NCI-H226 (cell line): ENCODE measurements at regions not wholly inside any gene's neighbourhood (a gene's known extent, or its start where the extent isn't known, plus 50 kb on each side); places are given as distances from the start of the nearest gene placed in this dataset.

Experiments
- DNase-seq: peaks from one replicate; pipeline ENCODE4 v3.0.0-alpha.2; 2015

DNA sequence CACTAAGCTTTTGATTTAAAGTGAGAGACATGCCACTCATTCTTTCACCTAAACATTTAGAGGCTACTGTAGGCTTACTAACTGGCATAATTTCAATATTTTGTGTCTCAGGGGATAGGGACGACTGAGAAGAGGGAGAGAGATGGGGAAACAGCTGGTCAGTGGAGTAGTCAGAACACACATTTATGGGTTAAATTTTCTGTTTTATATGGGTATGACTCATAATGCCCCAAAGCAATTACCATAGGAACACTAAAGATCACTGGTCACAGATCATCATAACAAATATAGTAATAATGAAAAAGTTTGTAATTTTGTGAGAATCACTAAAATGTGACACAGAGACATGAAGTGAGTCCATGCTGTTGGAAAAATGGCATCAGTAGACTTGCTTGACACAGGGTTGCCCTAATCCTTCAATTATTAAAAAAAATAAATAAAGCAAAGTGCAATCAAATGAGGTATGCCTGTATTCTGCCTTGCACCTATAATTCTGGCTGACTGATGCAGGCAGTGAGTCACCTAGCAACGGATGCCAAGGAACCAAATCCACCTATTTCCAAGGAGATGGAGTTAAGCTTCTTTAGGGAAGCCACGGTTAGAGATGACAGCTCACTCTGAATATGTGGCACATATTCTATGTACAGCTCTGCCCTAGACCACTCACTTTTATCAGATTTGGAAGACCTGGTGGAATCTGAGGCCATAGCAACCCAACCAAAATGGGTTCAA, 166.1 kb downstream of the MARCHF11 start:
- peak; percentile 33 for DNase-seq

DNA sequence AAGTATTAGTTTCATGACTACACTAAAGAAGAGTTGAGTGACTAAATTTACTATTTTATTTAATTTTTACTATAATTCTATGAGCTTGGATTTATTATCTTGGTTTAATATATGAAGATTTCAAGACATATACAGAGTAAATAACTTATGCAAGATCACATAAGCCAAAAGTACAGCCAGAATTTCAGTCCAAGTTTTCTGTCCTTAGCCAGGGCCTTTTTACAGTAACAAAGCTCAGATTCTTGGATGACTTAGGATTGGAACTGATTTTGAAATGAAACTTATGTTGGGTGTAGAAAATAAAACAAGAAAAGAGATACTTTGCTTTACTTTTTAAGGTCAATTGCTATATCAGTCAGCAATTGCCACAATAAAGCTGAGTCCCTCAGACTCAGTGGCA, 170.3 kb downstream of the MARCHF11 start:
- DNase-seq: no peak

DNA sequence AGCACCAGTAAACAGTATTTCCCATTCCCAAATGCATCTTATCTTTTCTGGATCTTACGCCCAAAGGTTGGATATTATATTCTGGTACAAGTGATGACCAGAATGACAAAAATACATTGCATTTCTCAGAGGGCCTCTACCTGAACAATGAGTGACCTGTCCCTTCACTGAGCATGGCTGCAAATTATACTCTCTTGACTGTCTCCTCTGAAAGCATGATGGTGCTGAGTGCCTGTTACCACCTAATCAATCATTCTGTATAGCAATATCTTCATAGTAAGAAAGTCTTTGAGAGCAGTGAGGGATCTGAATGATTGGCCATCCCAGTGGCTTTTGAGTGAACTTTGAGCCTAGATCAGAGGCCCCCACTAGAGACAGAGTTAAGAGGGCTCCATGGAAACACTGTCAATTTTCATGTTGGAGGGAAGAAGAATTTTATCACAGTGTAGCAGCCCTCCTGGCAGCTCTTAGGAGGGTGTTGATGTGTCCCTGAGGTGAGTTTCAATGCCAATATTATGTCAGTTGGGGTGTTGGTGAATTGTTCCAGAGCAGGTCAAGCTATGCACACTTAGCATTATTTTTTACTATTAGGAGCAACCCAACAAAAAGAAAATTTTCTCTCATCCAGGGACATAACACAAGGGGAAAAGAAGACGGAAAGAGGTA, 171.7 kb downstream of the MARCHF11 start:
- DNase-seq: no peak

DNA sequence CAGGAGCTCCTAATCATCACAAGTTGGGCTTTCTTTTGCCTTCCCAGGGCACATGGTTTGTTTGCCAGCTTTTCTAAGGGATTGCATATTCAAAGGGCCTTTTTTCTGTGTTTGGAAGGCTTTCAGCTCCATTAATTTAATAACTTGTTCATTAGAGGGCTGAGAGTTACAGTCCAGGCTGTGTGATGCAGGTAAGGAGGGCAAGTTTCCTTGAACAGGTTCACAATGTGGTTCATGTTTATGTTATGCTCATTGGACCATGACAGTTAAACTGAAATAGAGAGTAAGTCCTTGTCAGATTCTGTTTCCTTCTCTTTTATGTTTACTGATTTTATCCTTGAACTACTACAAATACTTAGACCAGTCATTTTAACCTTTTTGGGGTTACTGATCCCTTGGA, 174.4 kb downstream of the MARCHF11 start:
- no peak for DNase-seq

DNA sequence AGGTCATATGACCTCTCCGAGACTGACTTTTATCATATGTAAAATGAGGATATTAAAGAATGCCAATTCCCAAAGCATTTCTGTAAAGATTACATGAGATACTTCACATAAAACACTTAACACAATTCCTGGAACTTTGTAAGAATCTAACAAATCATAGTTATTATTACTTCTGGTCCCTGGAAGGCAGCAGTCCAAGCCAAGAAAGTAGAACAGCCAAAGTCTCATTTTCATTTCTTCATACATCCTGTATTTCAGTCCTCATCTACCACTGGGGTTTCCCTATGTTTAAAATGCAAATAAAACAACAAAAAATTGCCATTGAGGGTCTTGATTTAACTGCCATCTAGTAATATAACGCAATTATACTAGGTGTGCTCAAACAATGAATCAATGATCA, 179.5 kb downstream of the MARCHF11 start:
- DNase-seq: no peak

DNA sequence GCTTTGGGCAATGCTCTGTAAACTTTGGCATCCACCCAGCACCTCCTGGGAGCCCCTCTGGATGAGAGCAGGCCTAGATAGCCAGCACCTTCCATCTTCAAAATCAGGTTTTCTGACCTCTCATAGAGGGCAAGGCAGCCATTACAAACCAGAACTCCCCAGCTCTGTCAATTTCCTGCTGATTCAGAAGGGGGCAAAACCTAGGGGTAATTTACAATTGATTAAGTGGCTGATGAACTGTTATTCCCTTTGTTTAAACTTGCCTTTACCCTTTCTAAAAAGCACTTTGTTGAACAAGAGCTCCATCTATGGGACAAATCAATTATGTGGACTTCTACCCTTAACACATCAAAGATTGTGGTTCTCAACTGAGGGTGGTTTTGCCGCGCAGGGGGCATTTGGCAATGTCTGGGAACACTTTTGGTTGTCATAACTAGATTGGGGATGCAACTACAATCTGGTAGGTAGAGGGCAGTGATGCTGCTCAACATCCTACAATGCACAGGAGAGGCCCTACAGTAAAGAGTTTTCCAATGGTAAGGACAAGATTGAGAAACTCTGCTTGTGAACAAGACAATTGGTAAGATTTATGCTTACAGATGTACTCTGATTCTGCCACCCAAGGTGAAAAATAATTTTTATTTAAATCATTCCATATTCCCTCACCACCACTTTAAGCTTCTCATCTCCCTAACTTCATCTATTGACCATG, 184.1 kb downstream of the MARCHF11 start:
- peak; percentile 4 for DNase-seq

DNA sequence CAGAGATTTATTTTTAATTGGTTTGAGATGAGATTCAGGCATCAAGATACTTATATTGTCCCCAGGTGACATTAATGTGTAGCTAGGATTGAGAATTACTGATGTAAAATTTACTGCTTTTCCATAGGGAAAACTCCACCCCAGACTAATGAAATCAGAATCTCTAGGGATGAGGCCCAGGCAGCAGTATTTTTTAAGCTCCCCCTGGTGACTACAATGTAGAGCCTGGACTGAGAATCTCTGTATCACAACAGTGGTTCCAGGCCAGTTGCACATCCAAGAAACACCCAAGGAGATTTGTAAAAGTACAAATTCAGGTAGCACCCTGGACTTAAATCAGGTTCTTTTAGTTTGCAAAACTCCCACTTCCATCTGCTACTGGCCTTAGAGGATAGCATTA, 185.7 kb downstream of the MARCHF11 start:
- peak; percentile 5 for DNase-seq

DNA sequence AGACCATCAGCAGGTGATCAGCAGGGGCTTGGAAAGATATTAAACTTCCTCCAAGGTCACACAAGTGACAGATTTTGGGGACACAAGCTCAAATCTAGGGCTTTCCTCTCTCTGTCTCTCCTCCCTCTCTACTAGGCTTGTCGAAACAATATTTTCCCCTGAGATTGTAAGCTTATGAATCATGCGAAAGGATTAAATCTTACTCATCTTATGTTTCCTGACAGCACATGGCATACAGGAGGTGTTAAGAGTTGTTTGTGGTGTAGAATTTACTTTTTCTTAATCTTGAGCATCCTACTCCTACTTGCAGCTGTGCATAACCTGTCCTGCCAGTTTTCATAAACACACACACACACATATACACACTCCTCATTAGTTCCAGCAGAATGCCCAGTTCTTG, 186.3 kb downstream of the MARCHF11 start:
- DNase-seq: peak; percentile 75

DNA sequence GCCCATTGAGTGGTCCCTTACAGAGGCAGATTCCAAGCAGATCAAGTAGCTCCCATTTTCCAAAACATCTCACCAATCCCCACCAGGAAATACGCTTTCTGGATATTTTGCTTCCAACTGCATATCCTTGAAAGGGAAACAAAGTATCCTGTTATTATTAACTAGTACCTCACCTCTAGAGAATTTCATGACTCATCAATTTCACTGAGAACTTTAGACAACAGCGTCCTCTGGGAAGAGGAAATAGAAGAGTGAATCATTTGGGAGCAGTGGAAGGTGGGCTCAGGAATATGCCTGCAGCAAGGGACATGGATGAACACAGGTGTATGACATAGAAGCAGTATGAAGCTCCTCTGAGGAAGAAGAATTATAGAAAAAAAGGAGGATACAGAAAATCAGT, 186.7 kb downstream of the MARCHF11 start:
- peak; percentile 86 for DNase-seq

DNA sequence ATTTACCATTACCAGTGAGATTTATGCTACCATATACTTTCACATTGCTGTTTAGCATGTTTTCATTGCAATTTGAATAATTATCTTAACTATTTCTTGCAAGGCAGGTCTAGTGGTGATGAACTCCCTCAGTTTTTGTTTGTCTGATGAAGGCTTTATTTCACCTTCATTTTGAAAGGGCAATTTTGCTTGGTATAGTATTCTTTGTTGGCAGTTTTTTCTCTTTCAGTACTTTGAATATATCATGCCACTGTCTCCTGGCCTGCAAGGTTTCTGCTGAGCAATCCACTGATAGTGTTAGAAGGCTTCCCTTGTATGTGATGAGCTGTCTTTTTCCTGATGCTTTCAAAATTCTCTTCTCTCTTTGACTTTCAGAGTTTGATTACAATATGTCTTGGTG, 188.0 kb downstream of the MARCHF11 start:
- no peak for DNase-seq
